IMR-90 (cell line): ENCODE measurements at regions not wholly inside any gene's neighbourhood (a gene's known extent, or its start where the extent isn't known, plus 50 kb on each side); places are given as distances from the start of the nearest gene placed in this dataset.

Experiments used
- ATAC-seq: fragments of 200-7000 bp; cut with Tn5 transposase; 2 replicates; pipeline ENCODE4 v1.9.1; 2020; ENCODE audit warnings: low read depth, mild to moderate bottlenecking, moderate library complexity
- BruUV-seq: library from RNA; stranded (reverse); fragments of 400-500 nt; replicated peaks from 2 replicates; lab custom pipeline; 2021; lab: Mats Ljungman, UMichigan
- CTCF ChIA-PET: fragments of 300-600 bp; formaldehyde crosslinking; extraction: SDS; loops from one replicate; lab custom pipeline; 2021; ENCODE audit warnings: antibody characterized with exemption; lab: Yijun Ruan, JAX
- POLR2A ChIA-PET: fragments of 300-600 bp; sonication (Branson Sonifier 250); formaldehyde crosslinking; loops from one replicate; lab custom pipeline; 2022; ENCODE audit warnings: antibody characterized with exemption; ENCODE audit not compliant: unreplicated experiment; lab: Charles Lee
- DNase-seq: peaks from one replicate; pipeline ENCODE4 v3.0.0; 2013
- H2AFZ ChIP-seq: replicated peaks from 2 replicates; pipeline ENCODE3; 2013; ENCODE audit warnings: low read length, mild to moderate bottlenecking; ENCODE audit not compliant: poor library complexity
- H2AK5ac ChIP-seq: 2 replicates; pipeline ENCODE4 v1.6.1; 2013; ENCODE audit warnings: low read depth, low read length, inconsistent platforms
- H2AK9ac ChIP-seq: replicated peaks from 2 replicates; pipeline ENCODE3; 2013; ENCODE audit warnings: mild to moderate bottlenecking, low read depth, low read length, moderate library complexity; ENCODE audit not compliant: poor library complexity
- H2BK120ac ChIP-seq: 2 replicates; pipeline ENCODE4 v1.6.1; 2013; ENCODE audit warnings: low read depth, low read length, inconsistent platforms
- H2BK15ac ChIP-seq: 3 replicates; pipeline ENCODE4 v1.6.1; 2013; ENCODE audit warnings: low read depth, low read length, inconsistent platforms
- H2BK20ac ChIP-seq: 2 replicates; pipeline ENCODE4 v1.6.1; 2013; ENCODE audit warnings: low read depth, mild to moderate bottlenecking, inconsistent platforms, low read length, moderate library complexity
- H2BK5ac ChIP-seq: 2 replicates; pipeline ENCODE4 v1.6.1; 2013; ENCODE audit warnings: mild to moderate bottlenecking, low read depth, low read length, inconsistent platforms; ENCODE audit not compliant: poor library complexity, severe bottlenecking
- H3K14ac ChIP-seq: replicated peaks from 2 replicates; pipeline ENCODE4 v1.6.1; 2013; ENCODE audit warnings: low read depth, low read length, inconsistent platforms
- H3K18ac ChIP-seq: 2 replicates; pipeline ENCODE4 v1.6.1; 2013; ENCODE audit warnings: low read depth, low read length, control low read depth
- H3K23ac ChIP-seq: 2 replicates; pipeline ENCODE4 v1.6.1; 2013; ENCODE audit warnings: low read depth, low read length, inconsistent platforms
- H3K27ac ChIP-seq: 2 replicates; pipeline ENCODE4 v1.5.1; 2013; ENCODE audit warnings: mild to moderate bottlenecking, control low read depth, low read length; ENCODE audit not compliant: insufficient read depth
- H3K27me3 ChIP-seq: 2 replicates; pipeline ENCODE4 v1.6.1; 2013; ENCODE audit warnings: low read length; ENCODE audit not compliant: control insufficient read depth, insufficient read depth
- H3K36me3 ChIP-seq: 2 replicates; pipeline ENCODE4 v1.6.1; 2013; ENCODE audit warnings: low read length, mixed read lengths; ENCODE audit not compliant: control insufficient read depth, insufficient read depth
- H3K4ac ChIP-seq: 2 replicates; pipeline ENCODE4 v1.6.1; 2013; ENCODE audit warnings: low read depth, low read length, inconsistent platforms
- H3K4me1 ChIP-seq: 2 replicates; pipeline ENCODE4 v1.6.1; 2013; ENCODE audit warnings: low read length, mixed read lengths; ENCODE audit not compliant: control insufficient read depth, insufficient read depth
- H3K4me2 ChIP-seq: 2 replicates; pipeline ENCODE4 v1.6.1; 2013; ENCODE audit warnings: low read depth, mild to moderate bottlenecking, control low read depth, low read length, moderate library complexity
- H3K4me3 ChIP-seq: 2 replicates; pipeline ENCODE4 v1.5.1; 2013; ENCODE audit warnings: low read depth, mild to moderate bottlenecking, control low read depth, low read length, moderate library complexity; ENCODE audit not compliant: insufficient read depth
- H3K56ac ChIP-seq: 2 replicates; pipeline ENCODE4 v1.6.1; 2013; ENCODE audit warnings: low read length, inconsistent platforms; ENCODE audit not compliant: insufficient read depth; ENCODE audit errors: extremely low read depth
- H3K79me1 ChIP-seq, 2 experiments: 2 replicates each; pipeline ENCODE4 v1.6.1; 2013; ENCODE audit warnings: low read length in 2 of 2, inconsistent platforms in 1 of 2, low read depth in 1 of 2
- H3K9ac ChIP-seq: 2 replicates; pipeline ENCODE4 v1.6.1; 2013; ENCODE audit warnings: low read depth, low read length, control low read depth
- H3K9me1 ChIP-seq: 2 replicates; pipeline ENCODE4 v1.6.1; 2013; ENCODE audit warnings: low read length, inconsistent platforms; ENCODE audit not compliant: insufficient read depth
- H3K9me3 ChIP-seq: 2 replicates; pipeline ENCODE4 v1.6.1; 2013; ENCODE audit warnings: low read length; ENCODE audit not compliant: control insufficient read depth, insufficient read depth
- H4K20me1 ChIP-seq: 2 replicates; pipeline ENCODE4 v1.6.1; 2013; ENCODE audit warnings: low read length, inconsistent platforms; ENCODE audit not compliant: insufficient read depth
- H4K5ac ChIP-seq: 2 replicates; pipeline ENCODE4 v1.6.1; 2013; ENCODE audit warnings: mild to moderate bottlenecking, low read depth, low read length, control low read depth
- H4K8ac ChIP-seq, 2 experiments: 2 replicates each; pipeline ENCODE4 v1.6.1; 2013; ENCODE audit warnings: low read depth in 2 of 2, low read length in 2 of 2, control low read depth in 1 of 2, inconsistent platforms in 1 of 2
- H4K91ac ChIP-seq: 2 replicates; pipeline ENCODE4 v1.6.1; 2013; ENCODE audit warnings: low read depth, low read length, inconsistent platforms; ENCODE audit not compliant: insufficient read depth
- BHLHE40 ChIP-seq: fragments of 150-350 bp; IDR thresholded peaks from 2 replicates; pipeline ENCODE4 v1.6.1; 2016; ENCODE audit warnings: mild to moderate bottlenecking, low read depth, low read length
- CHD1 ChIP-seq: IDR thresholded peaks from 2 replicates; pipeline ENCODE4 v1.6.1; 2012; ENCODE audit warnings: low read depth, low read length, improper control_type of control experiment
- MAFK ChIP-seq: IDR thresholded peaks from 2 replicates; pipeline ENCODE4 v1.6.1; 2012; ENCODE audit warnings: low read depth, low read length, improper control_type of control experiment
- MAZ ChIP-seq: IDR thresholded peaks from 2 replicates; pipeline ENCODE4 v1.6.1; 2012; ENCODE audit warnings: low read depth, mild to moderate bottlenecking, low read length, improper control_type of control experiment, moderate library complexity, borderline replicate concordance
- MXI1 ChIP-seq: IDR thresholded peaks from 2 replicates; pipeline ENCODE4 v1.6.1; 2012; ENCODE audit warnings: low read depth, mild to moderate bottlenecking, low read length, moderate library complexity, borderline replicate concordance
- NFE2L2 ChIP-seq: fragments of 150-350 bp; IDR thresholded peaks from 2 replicates; pipeline ENCODE4 v1.6.1; 2016; ENCODE audit warnings: low read depth, mild to moderate bottlenecking, low read length
- POLR2A ChIP-seq: IDR thresholded peaks from 2 replicates; pipeline ENCODE4 v1.6.1; 2012; ENCODE audit warnings: mild to moderate bottlenecking, low read depth, low read length
- RFX5 ChIP-seq: IDR thresholded peaks from 2 replicates; pipeline ENCODE4 v1.8.0; 2012; ENCODE audit warnings: low read depth, mild to moderate bottlenecking, low read length, moderate library complexity
- WGBS, 2 experiments: methylation state at CpG; one replicate each; pipeline versions ENCODE4 v1.1.5 to v1.1.7; 2013; ENCODE audit warnings: missing lambda C conversion rate in 2 of 2; ENCODE audit not compliant: insufficient read length in 1 of 2; ENCODE audit errors: extremely low coverage in 2 of 2; 5-methylcytosine and 5-hydroxymethylcytosine counted together
- dilution Hi-C: fragments of 300-500 bp; cut with HindIII; formaldehyde crosslinking; loops from one replicate; pipeline ENCODE4 v1.14.3; 2018; ENCODE audit warnings: low sequenced_read_pairs; ENCODE audit not compliant: unreplicated experiment
- in situ Hi-C: fragments of 300-500 bp; cut with MboI; formaldehyde crosslinking; loops from 3 replicates; pipeline ENCODE4 v1.14.3; 2019; ENCODE audit warnings: low sequenced_read_pairs, inconsistent platforms, mixed read lengths
- intact Hi-C: fragments of 100-400 bp; cut with micrococcal nuclease; formaldehyde crosslinking; loops from 2 replicates; pipeline ENCODE4 v1.10.0; 2022

DNA sequence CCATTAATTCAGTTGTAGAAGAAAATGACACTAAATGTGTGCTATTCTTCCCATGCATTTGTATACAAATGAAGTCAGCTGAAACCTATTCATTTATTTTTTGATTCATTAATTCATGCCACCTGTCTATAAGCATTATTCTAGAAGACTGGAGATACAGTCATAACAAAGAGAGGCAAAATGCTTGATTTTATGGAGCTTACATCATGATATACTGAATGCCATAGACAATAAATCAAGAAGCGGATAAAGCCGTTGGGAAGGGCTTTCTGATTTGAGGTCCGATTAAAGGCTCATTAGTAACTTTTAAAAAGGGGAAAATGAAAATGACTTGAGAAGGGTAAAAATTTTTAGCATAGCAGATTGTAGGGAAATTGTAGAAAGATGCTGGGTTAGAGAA lies 494.9 kb downstream of the RERGL start:
- Histone ChIP-seq H2AK5ac (no peak overlapping the region), H3K23ac (no peak overlapping the region), H4K8ac (no peak overlapping the region), H3K4ac (no peak overlapping the region), H3K27ac (no peak overlapping the region), H3K4me3 (no peak overlapping the region), H3K9me1 (no peaks in the 10 kb centered on the region), H2BK5ac (no peak overlapping the region), H2BK15ac (no peak overlapping the region), H2BK20ac (no peak overlapping the region), H2AFZ (no peak overlapping the region), H3K27me3 (no peaks in the 10 kb centered on the region), H3K18ac (no peak overlapping the region), H3K4me1 (no peaks in the 10 kb centered on the region), H3K36me3 (no peaks in the 10 kb centered on the region), H3K56ac (no peak overlapping the region), H3K9ac (no peak overlapping the region), H4K91ac (no peak overlapping the region), H3K14ac (no peak overlapping the region), H3K4me2 (no peak overlapping the region), H3K79me1 (no peaks in the 10 kb centered on the region), H2BK120ac (no peak overlapping the region), H3K9me3 (peaks cover 3% of the 10 kb centered on the region; the same call in 1 of the 2 replicates), H4K20me1 (no peaks in the 10 kb centered on the region), H4K5ac (no peak overlapping the region), H2AK9ac (no peak overlapping the region)
- DNase-seq (no peak), ATAC-seq (no peak)
- BruUV-seq = no TSS peak
- dilution Hi-C loops (no loop called here), in situ Hi-C loops (no loop called here), intact Hi-C loops (no loop called here)
- POLR2A ChIA-PET = no interaction called here
- WGBS, 2 experiments = 67% methylated on average over 2 of the region's 3 CpGs; no CpG with 5 or more reads in 1 of the 2 experiments
- TF ChIP-seq MXI1 (no peak), POLR2A (no peak), NFE2L2 (no peak), BHLHE40 (no peak), MAZ (no peak), MAFK (no peak), RFX5 (no peak), CHD1 (no peak)
- CTCF ChIA-PET = no interaction called here
